Hepatocyte (in vitro differentiated cells): ENCODE measurements at regions not wholly inside any gene's neighbourhood (a gene's known extent, or its start where the extent isn't known, plus 50 kb on each side); places are given as distances from the start of the nearest gene placed in this dataset.

Experiments used
- DNase-seq: peaks from one replicate; pipeline ENCODE4 v3.0.0-alpha.2; 2016; ENCODE audit warnings: low spot score
- H2AFZ ChIP-seq: fragments of 200-600 bp; sonication (generic); 2 replicates; pipeline ENCODE4 v1.6.0; 2016; ENCODE audit warnings: antibody characterized with exemption, mild to moderate bottlenecking
- H3K27ac ChIP-seq: fragments of 200-600 bp; sonication (generic); 2 replicates; pipeline ENCODE4 v1.5.1; 2016; ENCODE audit warnings: mild to moderate bottlenecking
- H3K27me3 ChIP-seq: fragments of 200-600 bp; sonication (generic); 2 replicates; pipeline ENCODE4 v1.6.1; 2016
- H3K36me3 ChIP-seq: fragments of 200-600 bp; sonication (generic); replicated peaks from 2 replicates; pipeline ENCODE4 v1.5.1; 2016; ENCODE audit warnings: low read depth; ENCODE audit not compliant: insufficient read depth
- H3K4me1 ChIP-seq: fragments of 200-600 bp; sonication (generic); 2 replicates; pipeline ENCODE4 v1.5.1; 2016; ENCODE audit warnings: mild to moderate bottlenecking, moderate library complexity; ENCODE audit not compliant: insufficient read depth
- H3K4me2 ChIP-seq: fragments of 200-600 bp; sonication (generic); 2 replicates; pipeline ENCODE4 v1.6.0; 2016
- H3K4me3 ChIP-seq: fragments of 200-600 bp; sonication (generic); 2 replicates; pipeline ENCODE4 v1.5.1; 2016; ENCODE audit warnings: mild to moderate bottlenecking
- H3K79me2 ChIP-seq: fragments of 200-600 bp; sonication (generic); 2 replicates; pipeline ENCODE4 v1.6.0; 2017; ENCODE audit warnings: mild to moderate bottlenecking
- H3K9me2 ChIP-seq: fragments of 200-600 bp; sonication (generic); replicated peaks from 2 replicates; pipeline ENCODE4 v1.6.0; 2017; ENCODE audit warnings: mild to moderate bottlenecking; ENCODE audit not compliant: insufficient read depth
- H3K9me3 ChIP-seq: fragments of 200-600 bp; sonication (generic); 2 replicates; pipeline ENCODE4 v1.5.1; 2016; ENCODE audit warnings: low read depth, mild to moderate bottlenecking
- H4K20me1 ChIP-seq: fragments of 200-600 bp; sonication (generic); 2 replicates; pipeline ENCODE4 v1.6.0; 2016; ENCODE audit warnings: mild to moderate bottlenecking; ENCODE audit not compliant: insufficient read depth, poor library complexity, severe bottlenecking
- EZH2 ChIP-seq: fragments of 200-600 bp; sonication (generic); IDR thresholded peaks from 2 replicates; pipeline ENCODE4 v1.6.1; 2016; ENCODE audit warnings: antibody characterized with exemption, mild to moderate bottlenecking, borderline replicate concordance
- EZH2phosphoT487 ChIP-seq: fragments of 200-600 bp; sonication (generic); IDR thresholded peaks from one replicate; pipeline ENCODE4 v1.6.1; 2018; ENCODE audit warnings: antibody characterized with exemption, mild to moderate bottlenecking, low read depth, moderate library complexity; ENCODE audit not compliant: unreplicated experiment, severe bottlenecking
- WGBS: methylation state at CpG from one replicate; pipeline ENCODE4 v1.1.6; 2016; ENCODE audit warnings: low lambda C conversion rate; ENCODE audit errors: missing lambda C conversion rate; 5-methylcytosine and 5-hydroxymethylcytosine counted together
- TF ChIP-seq, protein P1 (sequence below): fragments of 200-600 bp; sonication (generic); IDR thresholded peaks from 2 replicates; pipeline ENCODE4 v1.5.1; 2016; ENCODE audit warnings: antibody characterized with exemption, mild to moderate bottlenecking; ENCODE audit not compliant: poor library complexity

DNA sequence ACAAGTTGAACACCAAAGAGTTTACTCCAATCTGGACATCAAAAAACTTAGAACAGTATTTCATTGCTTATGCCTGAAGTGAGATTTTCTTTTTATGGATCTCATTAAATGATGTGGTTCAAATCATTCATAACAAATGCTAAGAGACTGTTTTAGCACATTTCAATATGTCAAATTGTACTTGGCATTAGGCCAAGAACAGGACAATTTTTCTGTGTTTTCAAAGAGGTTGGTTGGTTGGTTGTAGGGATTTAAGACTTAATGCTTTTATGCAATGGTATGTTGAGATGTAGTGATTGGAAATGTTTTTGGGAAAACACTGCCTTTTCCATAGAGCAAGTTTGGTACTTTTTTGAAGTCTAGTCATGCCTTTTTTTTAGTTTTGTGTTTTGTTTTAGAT is 510.4 kb downstream of the ZNF674 start:
- Histone ChIP-seq H3K4me1 (no peaks in the 10 kb centered on the region), H3K9me3 (no peaks in the 10 kb centered on the region), H3K27ac (no peak overlapping the region), H2AFZ (no peak overlapping the region), H4K20me1 (no peaks in the 10 kb centered on the region), H3K36me3 (no peaks in the 10 kb centered on the region), H3K79me2 (no peaks in the 10 kb centered on the region), H3K9me2 (no peaks in the 10 kb centered on the region), H3K27me3 (no peaks in the 10 kb centered on the region), H3K4me3 (no peak overlapping the region), H3K4me2 (no peak overlapping the region)
- DNase-seq: no peak
- no peak for TF ChIP-seq EZH2
- no peak for TF ChIP-seq EZH2phosphoT487
- TF ChIP-seq, protein P1, sequence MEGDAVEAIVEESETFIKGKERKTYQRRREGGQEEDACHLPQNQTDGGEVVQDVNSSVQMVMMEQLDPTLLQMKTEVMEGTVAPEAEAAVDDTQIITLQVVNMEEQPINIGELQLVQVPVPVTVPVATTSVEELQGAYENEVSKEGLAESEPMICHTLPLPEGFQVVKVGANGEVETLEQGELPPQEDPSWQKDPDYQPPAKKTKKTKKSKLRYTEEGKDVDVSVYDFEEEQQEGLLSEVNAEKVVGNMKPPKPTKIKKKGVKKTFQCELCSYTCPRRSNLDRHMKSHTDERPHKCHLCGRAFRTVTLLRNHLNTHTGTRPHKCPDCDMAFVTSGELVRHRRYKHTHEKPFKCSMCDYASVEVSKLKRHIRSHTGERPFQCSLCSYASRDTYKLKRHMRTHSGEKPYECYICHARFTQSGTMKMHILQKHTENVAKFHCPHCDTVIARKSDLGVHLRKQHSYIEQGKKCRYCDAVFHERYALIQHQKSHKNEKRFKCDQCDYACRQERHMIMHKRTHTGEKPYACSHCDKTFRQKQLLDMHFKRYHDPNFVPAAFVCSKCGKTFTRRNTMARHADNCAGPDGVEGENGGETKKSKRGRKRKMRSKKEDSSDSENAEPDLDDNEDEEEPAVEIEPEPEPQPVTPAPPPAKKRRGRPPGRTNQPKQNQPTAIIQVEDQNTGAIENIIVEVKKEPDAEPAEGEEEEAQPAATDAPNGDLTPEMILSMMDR: no peak

DNA sequence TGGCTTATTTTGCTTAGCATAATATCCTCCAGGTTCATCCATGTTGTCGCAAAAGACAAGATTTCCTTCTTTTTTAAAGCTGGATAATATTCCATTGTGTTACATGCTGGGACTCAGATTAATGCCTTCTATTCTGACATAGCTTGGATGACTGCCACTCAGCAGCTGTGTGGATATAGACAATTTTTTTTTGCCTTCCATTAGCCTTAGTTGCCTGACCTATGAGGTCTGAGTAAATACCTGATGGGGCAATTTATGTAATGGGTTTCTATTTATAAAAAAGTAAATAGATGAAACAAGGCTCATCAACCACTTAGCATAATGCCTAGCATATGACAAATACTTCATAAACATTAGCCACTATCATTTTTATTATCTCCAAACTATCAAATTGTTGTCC is 515.4 kb downstream of the ZNF674 start:
- Histone ChIP-seq H4K20me1 (no peaks in the 10 kb centered on the region), H3K36me3 (no peaks in the 10 kb centered on the region), H3K9me3 (no peaks in the 10 kb centered on the region), H3K9me2 (no peaks in the 10 kb centered on the region), H2AFZ (no peak overlapping the region), H3K4me3 (no peak overlapping the region), H3K4me2 (no peak overlapping the region), H3K79me2 (no peaks in the 10 kb centered on the region), H3K27ac (no peak overlapping the region), H3K27me3 (no peaks in the 10 kb centered on the region), H3K4me1 (no peaks in the 10 kb centered on the region)
- 94% methylated on average over 1 of the region's 1 CpG for WGBS
- TF ChIP-seq EZH2phosphoT487 (no peak), EZH2 (no peak)
- TF ChIP-seq, protein P1: no peak
- DNase-seq: no peak

DNA sequence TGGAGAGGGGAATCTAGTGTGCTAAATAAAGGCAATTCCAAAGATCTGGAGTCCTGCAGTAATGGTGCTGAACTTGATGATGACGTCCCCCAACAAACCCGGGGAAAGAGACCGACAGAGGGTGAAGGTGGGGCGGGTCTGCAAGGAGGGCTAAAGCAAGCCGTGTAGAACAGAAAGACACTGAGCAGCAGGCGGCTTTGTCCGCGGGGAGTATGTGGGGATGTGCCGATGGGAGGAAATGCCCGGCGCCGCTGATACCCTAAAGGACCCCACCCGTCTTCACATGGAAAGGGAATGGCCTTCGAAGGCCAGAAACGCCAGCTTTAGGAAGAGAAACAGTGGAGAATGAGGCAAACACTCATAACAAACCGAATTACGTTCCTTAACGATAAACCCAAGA is 528.9 kb downstream of the ZNF674 start:
- DNase-seq: no peak
- H3K9me2 ChIP-seq: no peaks in the 10 kb centered on the region
- no peaks in the 10 kb centered on the region for H3K9me3 ChIP-seq
- TF ChIP-seq EZH2phosphoT487: no peak
- TF ChIP-seq, protein P1: no peak
- TF ChIP-seq EZH2: no peak
- no peak overlapping the region for H3K4me3 ChIP-seq
- WGBS: 89% methylated on average over 18 of the region's 18 CpGs
- no peaks in the 10 kb centered on the region for H4K20me1 ChIP-seq
- no peak overlapping the region for H2AFZ ChIP-seq
- no peak overlapping the region for H3K27ac ChIP-seq
- no peaks in the 10 kb centered on the region for H3K36me3 ChIP-seq
- H3K4me2 ChIP-seq: no peak overlapping the region
- H3K27me3 ChIP-seq: no peaks in the 10 kb centered on the region
- no peaks in the 10 kb centered on the region for H3K79me2 ChIP-seq
- no peaks in the 10 kb centered on the region for H3K4me1 ChIP-seq

DNA sequence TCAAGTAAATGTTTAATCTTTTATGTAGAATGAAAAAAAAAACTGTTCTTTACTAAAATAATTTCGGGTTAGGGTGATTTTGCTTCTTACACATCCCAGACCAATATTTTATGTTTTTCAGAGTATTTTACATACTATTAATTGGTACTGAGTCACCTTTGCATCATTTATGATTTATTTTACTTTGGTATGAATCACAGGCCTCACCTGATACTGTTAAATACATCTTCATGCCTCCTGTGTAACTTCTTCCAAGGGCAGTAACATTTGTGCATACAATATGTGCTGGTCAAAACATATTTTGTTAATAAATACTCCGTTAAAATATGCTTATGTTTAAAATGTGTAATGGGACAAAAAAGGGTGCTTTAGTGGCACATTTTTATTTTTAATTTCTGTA is 529.6 kb downstream of the ZNF674 start:
- 67% methylated on average over 2 of the region's 2 CpGs for WGBS
- TF ChIP-seq, protein P1: no peak
- TF ChIP-seq EZH2phosphoT487 (no peak), EZH2 (no peak)
- H2AFZ ChIP-seq: no peak overlapping the region

More for the DNA sequence above, 529.6 kb downstream of the ZNF674 start:
- no peak for DNase-seq
- Histone ChIP-seq H4K20me1 (no peaks in the 10 kb centered on the region), H3K27ac (no peak overlapping the region), H3K9me2 (no peaks in the 10 kb centered on the region), H3K4me1 (no peaks in the 10 kb centered on the region), H3K79me2 (no peaks in the 10 kb centered on the region), H3K27me3 (no peaks in the 10 kb centered on the region), H3K36me3 (no peaks in the 10 kb centered on the region), H3K4me3 (no peak overlapping the region), H3K9me3 (no peaks in the 10 kb centered on the region), H3K4me2 (no peak overlapping the region)
